Cardiac muscle cell (in vitro differentiated cells and primary cell): ENCODE measurements at regions not wholly inside any gene's neighbourhood (a gene's known extent, or its start where the extent isn't known, plus 50 kb on each side); places are given as distances from the start of the nearest gene placed in this dataset.
"Not testable (repeated sequence)": the region's sequence is repeated elsewhere in the genome, so short reads cannot be mapped to it uniquely, and the experiment has no call there.

Experiments
- DNase-seq, 2 donors: peaks; one replicate each; pipeline versions ENCODE4 v3.0.0 to v3.0.0-alpha.2; 2010 to 2017; ENCODE audit warnings: low read depth in 1 of 2, low spot score in 1 of 2
- H3K27ac ChIP-seq: fragments of 200-600 bp; sonication (generic); 2 replicates; pipeline ENCODE4 v1.5.1; 2016
- H3K27me3 ChIP-seq: fragments of 200-600 bp; sonication (generic); 2 replicates; pipeline ENCODE4 v1.6.0; 2016; ENCODE audit warnings: control low read depth
- H3K36me3 ChIP-seq: fragments of 200-600 bp; sonication (generic); 2 replicates; pipeline ENCODE4 v1.5.1; 2016; ENCODE audit warnings: control low read depth
- H3K4me1 ChIP-seq: fragments of 200-600 bp; sonication (generic); 2 replicates; pipeline ENCODE4 v1.8.1; 2017; ENCODE audit warnings: low read depth, mild to moderate bottlenecking, mixed run types
- H3K4me3 ChIP-seq: fragments of 200-600 bp; sonication (generic); 2 replicates; pipeline ENCODE4 v1.5.1; 2016; ENCODE audit warnings: mild to moderate bottlenecking
- H3K9me3 ChIP-seq: fragments of 200-600 bp; sonication (generic); 2 replicates; pipeline ENCODE4 v1.5.1; 2017; ENCODE audit warnings: low read depth, mild to moderate bottlenecking, control low read depth
- TF ChIP-seq, protein P1 (sequence below): IDR thresholded peaks from 2 replicates; pipeline ENCODE4 v1.5.1; 2012; ENCODE audit warnings: low read depth, mild to moderate bottlenecking, low read length

DNA sequence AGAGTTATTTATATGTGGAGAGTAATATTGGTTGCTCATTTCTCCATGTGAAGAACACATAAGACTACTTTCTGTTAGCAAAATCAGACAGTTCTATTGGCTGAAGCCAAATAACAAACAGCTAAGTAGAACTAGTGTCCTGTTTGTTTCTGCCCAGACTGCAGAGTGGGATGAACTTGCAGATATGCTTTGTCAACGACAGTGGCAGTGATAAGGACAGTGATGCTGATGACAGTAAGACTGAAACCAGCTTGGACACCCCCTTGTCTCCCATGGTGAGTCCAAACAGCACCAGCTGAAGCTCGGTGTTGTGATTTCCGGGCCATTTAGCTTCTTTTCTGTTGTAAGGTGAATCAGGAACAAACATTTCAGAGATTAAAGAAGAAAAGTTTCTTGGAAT lies 102.6 kb upstream of the IL12A start:
- Histone ChIP-seq H3K4me1 (peaks cover 16% of the 10 kb centered on the region), H3K4me3 (no peak overlapping the region), H3K27me3 (no peaks in the 10 kb centered on the region), H3K9me3 (no peaks in the 10 kb centered on the region), H3K27ac (no peak overlapping the region), H3K36me3 (peaks cover 3% of the 10 kb centered on the region)
- TF ChIP-seq, protein P1, sequence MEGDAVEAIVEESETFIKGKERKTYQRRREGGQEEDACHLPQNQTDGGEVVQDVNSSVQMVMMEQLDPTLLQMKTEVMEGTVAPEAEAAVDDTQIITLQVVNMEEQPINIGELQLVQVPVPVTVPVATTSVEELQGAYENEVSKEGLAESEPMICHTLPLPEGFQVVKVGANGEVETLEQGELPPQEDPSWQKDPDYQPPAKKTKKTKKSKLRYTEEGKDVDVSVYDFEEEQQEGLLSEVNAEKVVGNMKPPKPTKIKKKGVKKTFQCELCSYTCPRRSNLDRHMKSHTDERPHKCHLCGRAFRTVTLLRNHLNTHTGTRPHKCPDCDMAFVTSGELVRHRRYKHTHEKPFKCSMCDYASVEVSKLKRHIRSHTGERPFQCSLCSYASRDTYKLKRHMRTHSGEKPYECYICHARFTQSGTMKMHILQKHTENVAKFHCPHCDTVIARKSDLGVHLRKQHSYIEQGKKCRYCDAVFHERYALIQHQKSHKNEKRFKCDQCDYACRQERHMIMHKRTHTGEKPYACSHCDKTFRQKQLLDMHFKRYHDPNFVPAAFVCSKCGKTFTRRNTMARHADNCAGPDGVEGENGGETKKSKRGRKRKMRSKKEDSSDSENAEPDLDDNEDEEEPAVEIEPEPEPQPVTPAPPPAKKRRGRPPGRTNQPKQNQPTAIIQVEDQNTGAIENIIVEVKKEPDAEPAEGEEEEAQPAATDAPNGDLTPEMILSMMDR, result no peak
- no peak for DNase-seq

- H3K36me3 ChIP-seq, H3K27ac ChIP-seq, H3K27me3 ChIP-seq, DNase-seq, H3K4me3 ChIP-seq, H3K9me3 ChIP-seq: not testable (repeated sequence)
- peaks cover 16% of the 10 kb centered on the region for H3K4me1 ChIP-seq
Measured at GRCh38 chr3:159886530-159886929, 102.1 kb upstream of the IL12A start.

- TF ChIP-seq, protein P1, result no peak
- no peak for DNase-seq
- Histone ChIP-seq H3K27me3 (no peaks in the 10 kb centered on the region), H3K36me3 (peaks cover 8% of the 10 kb centered on the region), H3K27ac (no peak overlapping the region), H3K9me3 (no peaks in the 10 kb centered on the region), H3K4me3 (no peak overlapping the region), H3K4me1 (peaks cover 15% of the 10 kb centered on the region)
Measured at GRCh38 chr3:159887168-159887567, 101.5 kb upstream of the IL12A start.

GRCh38 chr3:159887911-159888310 lies 100.7 kb upstream of the IL12A start:
- DNase-seq, result no peak
- Histone ChIP-seq H3K36me3 (peaks cover 15% of the 10 kb centered on the region), H3K27me3 (no peaks in the 10 kb centered on the region), H3K9me3 (no peaks in the 10 kb centered on the region), H3K27ac (no peak overlapping the region), H3K4me3 (no peak overlapping the region), H3K4me1 (peaks cover 8% of the 10 kb centered on the region)
- TF ChIP-seq, protein P1, result no peak

DNA sequence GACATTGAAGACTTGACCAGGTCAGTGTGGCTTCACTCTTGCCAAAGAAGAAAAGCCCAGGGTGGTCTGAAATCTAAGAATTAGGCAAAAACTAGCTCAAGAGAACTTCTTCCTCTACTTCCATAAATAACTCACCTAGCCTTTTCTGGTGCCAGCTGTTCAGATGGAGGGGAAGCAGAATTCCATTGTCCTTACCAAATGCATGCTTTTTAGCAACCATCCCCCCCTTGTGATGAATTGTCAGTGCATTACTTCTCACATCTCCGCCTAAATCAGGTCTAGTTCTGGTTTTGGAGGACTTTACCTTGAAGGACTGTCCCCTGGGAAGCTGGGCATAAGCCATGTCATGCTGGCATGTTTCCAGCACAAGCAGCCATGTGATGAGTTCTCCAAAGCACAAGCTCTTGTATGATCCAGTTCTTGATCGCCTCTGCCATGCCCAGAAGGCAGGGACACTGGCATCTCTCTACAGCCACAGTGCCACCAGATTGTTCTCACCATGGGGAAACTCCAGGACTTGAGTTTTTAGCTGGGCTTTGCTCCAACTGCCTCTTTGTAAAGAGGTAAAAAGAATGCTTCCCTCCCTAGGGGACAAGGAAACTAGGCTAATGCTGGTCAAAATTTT lies 96.4 kb upstream of the IL12A start:
- TF ChIP-seq, protein P1, result no peak
- peaks cover 40% of the 10 kb centered on the region for H3K36me3 ChIP-seq

GRCh38 chr3:159892801-159893200 lies 95.8 kb upstream of the IL12A start:
- Histone ChIP-seq H3K4me1 (no peaks in the 10 kb centered on the region), H3K36me3 (peaks cover 42% of the 10 kb centered on the region), H3K4me3 (no peak overlapping the region), H3K27me3 (no peaks in the 10 kb centered on the region), H3K9me3 (no peaks in the 10 kb centered on the region), H3K27ac (no peak overlapping the region)
- DNase-seq, result no peak
- TF ChIP-seq, protein P1, result no peak

More for the DNA sequence above, 96.4 kb upstream of the IL12A start:
- Histone ChIP-seq H3K4me3 (no peak overlapping the region), H3K9me3 (no peaks in the 10 kb centered on the region), H3K27me3 (no peaks in the 10 kb centered on the region), H3K27ac (no peak overlapping the region), H3K4me1 (no peaks in the 10 kb centered on the region)
- no peak for DNase-seq
